ENCODE measurements at regions not wholly inside any gene's neighbourhood (a gene's known extent, or its start where the extent isn't known, plus 50 kb on each side); places are given as distances from the start of the nearest gene placed in this dataset.
"Not testable (repeated sequence)": the region's sequence is repeated elsewhere in the genome, so short reads cannot be mapped to it uniquely, and the experiment has no call there.

GRCh38 chr6:125451750-125452149 lies 150.0 kb upstream of the HDDC2 start:
- H3K27me3 ChIP-seq (ENCODE audit: control insufficient read depth, insufficient read depth, low read length): no peaks in the 10 kb centered on the region
- no peak overlapping the region for H3K4me3 ChIP-seq (ENCODE audit: insufficient read depth, low read depth, low read length)

DNA sequence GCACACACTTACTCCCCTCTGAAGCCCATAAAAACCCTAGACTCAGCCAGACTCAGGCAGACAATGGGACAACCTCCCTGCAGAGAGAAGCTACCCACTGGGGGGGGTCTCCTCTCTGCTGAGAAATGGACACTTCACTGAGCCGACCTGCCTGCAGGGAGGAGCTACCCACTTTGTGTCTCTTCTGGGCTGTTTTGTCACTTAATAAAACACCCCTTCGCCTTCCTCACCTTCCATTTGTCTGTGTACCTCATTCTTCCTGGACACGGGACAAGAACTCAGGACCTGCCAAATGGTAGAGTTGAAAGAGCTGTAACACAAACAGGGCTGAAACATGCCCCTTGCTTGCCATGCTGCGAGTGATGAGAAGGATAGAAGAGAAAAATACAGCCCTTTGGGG lies 151.7 kb upstream of the HDDC2 start:
- no peak for DNase-seq
- H3K27me3 ChIP-seq (ENCODE audit: control insufficient read depth, insufficient read depth, low read length): no peaks in the 10 kb centered on the region
- H3K36me3 ChIP-seq (replicated peaks; ENCODE audit: control insufficient read depth, insufficient read depth, low read length): no peaks in the 10 kb centered on the region
- no peak overlapping the region for H3K4me3 ChIP-seq (ENCODE audit: insufficient read depth, low read depth, low read length)

More at GRCh38 chr6:125451750-125452149, 150.0 kb upstream of the HDDC2 start:
- no peak for DNase-seq
- no peaks in the 10 kb centered on the region for H3K36me3 ChIP-seq (replicated peaks; ENCODE audit: control insufficient read depth, insufficient read depth, low read length)

DNA sequence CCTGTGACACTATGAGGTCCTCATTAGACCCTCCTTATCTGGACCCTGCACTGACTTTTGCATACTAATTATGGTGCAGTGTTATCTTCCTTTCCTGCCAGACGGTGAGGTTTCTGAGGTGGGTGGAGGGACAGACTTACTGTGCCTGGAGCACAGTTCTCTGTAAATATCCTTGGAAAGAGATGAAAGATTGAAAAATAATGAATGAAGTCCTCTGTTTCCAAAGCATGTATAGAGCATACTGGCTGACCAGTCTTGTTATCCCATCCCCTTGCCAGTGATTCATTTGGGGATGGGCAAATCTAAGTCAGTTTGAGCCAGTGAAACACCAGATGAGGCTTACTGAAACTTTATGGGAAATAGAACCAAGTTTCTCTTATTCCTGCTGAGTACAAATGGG lies 152.6 kb upstream of the HDDC2 start:
- no peaks in the 10 kb centered on the region for H3K36me3 ChIP-seq (replicated peaks; ENCODE audit: control insufficient read depth, insufficient read depth, low read length)
- H3K27me3 ChIP-seq (ENCODE audit: control insufficient read depth, insufficient read depth, low read length): no peaks in the 10 kb centered on the region
- no peak for DNase-seq
- H3K4me3 ChIP-seq (ENCODE audit: insufficient read depth, low read depth, low read length): no peak overlapping the region

- H3K36me3 ChIP-seq (replicated peaks; ENCODE audit: control insufficient read depth, insufficient read depth, low read length); DNase-seq; H3K27me3 ChIP-seq (ENCODE audit: control insufficient read depth, insufficient read depth, low read length): not testable (repeated sequence)
These were observed 156.7 kb upstream of the HDDC2 start for GRCh38 chr6:125458493-125458892.

DNA sequence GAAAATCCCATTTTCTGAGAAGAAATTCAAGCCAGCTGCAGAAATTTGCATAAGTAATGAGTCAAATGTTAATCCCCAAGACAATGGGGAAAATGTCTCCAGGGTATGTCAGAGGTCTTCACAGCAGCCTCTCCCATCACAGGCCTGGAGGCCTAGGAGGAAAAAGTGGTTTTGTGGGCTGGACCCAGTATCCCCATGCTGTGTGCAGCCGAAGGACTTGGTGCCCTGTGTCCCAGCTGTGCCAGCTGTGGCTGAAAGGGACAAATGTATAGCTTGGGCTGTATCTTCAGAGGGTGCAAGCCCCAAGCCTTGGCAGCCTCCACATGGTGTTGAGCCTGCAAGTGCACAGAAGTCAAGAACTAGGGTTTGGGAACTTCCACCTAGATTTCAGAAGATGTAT lies 163.6 kb upstream of the HDDC2 start:
- not testable (repeated sequence) for DNase-seq; H3K27me3 ChIP-seq (ENCODE audit: control insufficient read depth, insufficient read depth, low read length); H3K36me3 ChIP-seq (replicated peaks; ENCODE audit: control insufficient read depth, insufficient read depth, low read length); H3K4me3 ChIP-seq (ENCODE audit: insufficient read depth, low read depth, low read length)

More at GRCh38 chr6:125458493-125458892, 156.7 kb upstream of the HDDC2 start:
- not testable (repeated sequence) for H3K4me3 ChIP-seq (ENCODE audit: insufficient read depth, low read depth, low read length)

- no peak for DNase-seq
- Histone ChIP-seq H3K4me3 (ENCODE audit: insufficient read depth, low read depth, low read length) (no peak overlapping the region), H3K36me3 (replicated peaks; ENCODE audit: control insufficient read depth, insufficient read depth, low read length) (no peaks in the 10 kb centered on the region), H3K27me3 (ENCODE audit: control insufficient read depth, insufficient read depth, low read length) (no peaks in the 10 kb centered on the region)
These were observed 168.1 kb upstream of the HDDC2 start for GRCh38 chr6:125469915-125470314.

DNA sequence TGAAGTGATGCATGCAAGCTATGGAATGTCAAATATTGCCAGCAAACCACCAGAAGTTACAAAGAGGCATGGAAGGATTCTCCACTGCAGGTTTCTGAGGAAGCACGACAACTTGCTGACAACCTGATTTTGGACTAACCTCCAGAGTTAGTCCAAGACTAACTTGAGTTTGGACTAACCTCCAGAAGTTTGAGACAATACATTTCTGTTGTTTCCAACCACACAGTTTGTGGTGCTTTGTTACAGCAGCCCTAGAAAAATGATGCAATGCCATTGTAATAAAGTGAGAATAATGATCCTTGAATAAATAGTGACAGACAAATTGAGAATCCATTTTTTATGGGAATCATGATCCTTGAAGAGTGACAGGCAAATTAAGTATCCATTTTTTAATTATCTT lies 169.9 kb upstream of the HDDC2 start:
- DNase-seq: no peak

GRCh38 chr6:125474061-125474460 lies 172.3 kb upstream of the HDDC2 start:
- Histone ChIP-seq H3K4me3 (ENCODE audit: insufficient read depth, low read depth, low read length) (no peak overlapping the region), H3K27me3 (ENCODE audit: control insufficient read depth, insufficient read depth, low read length) (no peaks in the 10 kb centered on the region), H3K36me3 (replicated peaks; ENCODE audit: control insufficient read depth, insufficient read depth, low read length) (no peaks in the 10 kb centered on the region)
- DNase-seq: no peak

More for the DNA sequence above, 169.9 kb upstream of the HDDC2 start:
- no peak overlapping the region for H3K4me3 ChIP-seq (ENCODE audit: insufficient read depth, low read depth, low read length)
- H3K36me3 ChIP-seq (replicated peaks; ENCODE audit: control insufficient read depth, insufficient read depth, low read length): no peaks in the 10 kb centered on the region
- H3K27me3 ChIP-seq (ENCODE audit: control insufficient read depth, insufficient read depth, low read length): no peaks in the 10 kb centered on the region

GRCh38 chr6:125477156-125477555 lies 175.4 kb upstream of the HDDC2 start:
- Histone ChIP-seq H3K36me3 (replicated peaks; ENCODE audit: control insufficient read depth, insufficient read depth, low read length) (no peaks in the 10 kb centered on the region), H3K4me3 (ENCODE audit: insufficient read depth, low read depth, low read length) (no peak overlapping the region), H3K27me3 (ENCODE audit: control insufficient read depth, insufficient read depth, low read length) (no peaks in the 10 kb centered on the region)
- no peak for DNase-seq

- Histone ChIP-seq H3K36me3 (replicated peaks; ENCODE audit: control insufficient read depth, insufficient read depth, low read length) (no peaks in the 10 kb centered on the region), H3K27me3 (ENCODE audit: control insufficient read depth, insufficient read depth, low read length) (no peaks in the 10 kb centered on the region), H3K4me3 (ENCODE audit: insufficient read depth, low read depth, low read length) (no peak overlapping the region)
- no peak for DNase-seq
These were observed 176.1 kb upstream of the HDDC2 start for GRCh38 chr6:125477844-125478243.

GRCh38 chr6:125480146-125480545 lies 178.4 kb upstream of the HDDC2 start:
- H3K27me3 ChIP-seq (ENCODE audit: control insufficient read depth, insufficient read depth, low read length): no peaks in the 10 kb centered on the region
- H3K4me3 ChIP-seq (ENCODE audit: insufficient read depth, low read depth, low read length): no peak overlapping the region
- DNase-seq: no peak
- no peaks in the 10 kb centered on the region for H3K36me3 ChIP-seq (replicated peaks; ENCODE audit: control insufficient read depth, insufficient read depth, low read length)

- no peak overlapping the region for H3K4me3 ChIP-seq (ENCODE audit: insufficient read depth, low read depth, low read length)
- DNase-seq: no peak
- H3K36me3 ChIP-seq (replicated peaks; ENCODE audit: control insufficient read depth, insufficient read depth, low read length): no peaks in the 10 kb centered on the region
- H3K27me3 ChIP-seq (ENCODE audit: control insufficient read depth, insufficient read depth, low read length): no peaks in the 10 kb centered on the region
These were observed 178.8 kb upstream of the HDDC2 start for GRCh38 chr6:125480571-125480970.

- no peak for DNase-seq
- Histone ChIP-seq H3K27me3 (ENCODE audit: control insufficient read depth, insufficient read depth, low read length) (no peaks in the 10 kb centered on the region), H3K4me3 (ENCODE audit: insufficient read depth, low read depth, low read length) (no peak overlapping the region), H3K36me3 (replicated peaks; ENCODE audit: control insufficient read depth, insufficient read depth, low read length) (no peaks in the 10 kb centered on the region)
These were observed 179.3 kb upstream of the HDDC2 start for GRCh38 chr6:125481056-125481455.

GRCh38 chr6:125485757-125486156 lies 184.0 kb upstream of the HDDC2 start:
- no peaks in the 10 kb centered on the region for H3K27me3 ChIP-seq (ENCODE audit: control insufficient read depth, insufficient read depth, low read length)
- no peaks in the 10 kb centered on the region for H3K36me3 ChIP-seq (replicated peaks; ENCODE audit: control insufficient read depth, insufficient read depth, low read length)
- DNase-seq: no peak
- no peak overlapping the region for H3K4me3 ChIP-seq (ENCODE audit: insufficient read depth, low read depth, low read length)

GRCh38 chr6:125486881-125487280 lies 185.1 kb upstream of the HDDC2 start:
- H3K27me3 ChIP-seq (ENCODE audit: control insufficient read depth, insufficient read depth, low read length): no peaks in the 10 kb centered on the region
- DNase-seq: no peak
- H3K36me3 ChIP-seq (replicated peaks; ENCODE audit: control insufficient read depth, insufficient read depth, low read length): no peaks in the 10 kb centered on the region
- H3K4me3 ChIP-seq (ENCODE audit: insufficient read depth, low read depth, low read length): no peak overlapping the region

GRCh38 chr6:125489579-125490285 lies 188.0 kb upstream of the HDDC2 start:
- Histone ChIP-seq H3K4me3 (ENCODE audit: insufficient read depth, low read depth, low read length) (no peak overlapping the region), H3K27me3 (ENCODE audit: control insufficient read depth, insufficient read depth, low read length) (no peaks in the 10 kb centered on the region), H3K36me3 (replicated peaks; ENCODE audit: control insufficient read depth, insufficient read depth, low read length) (no peaks in the 10 kb centered on the region)
- DNase-seq: no peak

Data from H7 (cell line).